ENCODE measurements at regions not wholly inside any gene's neighbourhood (a gene's known extent, or its start where the extent isn't known, plus 50 kb on each side); places are given as distances from the start of the nearest gene placed in this dataset.
A peak's percentile ranks its signal among the peaks of the same experiment; 100 is the strongest.

GRCh38 chr1:90494748-90495282 lies 222.3 kb downstream of the BARHL2 start:
- DNase-seq (ENCODE audit: low read depth), result no peak

- DNase-seq (ENCODE audit: low read depth), result peak; percentile 6
Observed at GRCh38 chr1:90488451-90488850, 228.7 kb downstream of the BARHL2 start.

- no peak for DNase-seq (ENCODE audit: low read depth)
Observed at GRCh38 chr1:90486996-90487395, 230.1 kb downstream of the BARHL2 start.

- no peak for DNase-seq (ENCODE audit: low read depth)
Observed at GRCh38 chr1:90486134-90486824, 230.8 kb downstream of the BARHL2 start.

GRCh38 chr1:90480271-90480835 lies 236.7 kb downstream of the BARHL2 start:
- DNase-seq (ENCODE audit: low read depth), result no peak

GRCh38 chr1:90476994-90477393 lies 240.1 kb downstream of the BARHL2 start:
- DNase-seq (ENCODE audit: low read depth), result no peak

- DNase-seq (ENCODE audit: low read depth), result no peak
Observed at GRCh38 chr1:90476411-90476810, 240.7 kb downstream of the BARHL2 start.

GRCh38 chr1:90475631-90476030 lies 241.5 kb downstream of the BARHL2 start:
- DNase-seq (ENCODE audit: low read depth), result no peak

- no peak for DNase-seq (ENCODE audit: low read depth)
Observed at GRCh38 chr1:90474731-90475130, 242.4 kb downstream of the BARHL2 start.

- DNase-seq (ENCODE audit: low read depth), result no peak
Observed at GRCh38 chr1:90474158-90474557, 242.9 kb downstream of the BARHL2 start.

- DNase-seq (ENCODE audit: low read depth), result no peak
Observed at GRCh38 chr1:90472775-90473174, 244.3 kb downstream of the BARHL2 start.

GRCh38 chr1:90459570-90459969 lies 257.5 kb downstream of the BARHL2 start:
- no peak for DNase-seq (ENCODE audit: low read depth)

- no peak for DNase-seq (ENCODE audit: low read depth)
Observed at GRCh38 chr1:90457985-90458384, 259.1 kb downstream of the BARHL2 start.

- DNase-seq (ENCODE audit: low read depth), result no peak
Observed at GRCh38 chr1:90452491-90452890, 264.6 kb downstream of the BARHL2 start.

GRCh38 chr1:90443354-90443753 lies 273.7 kb downstream of the BARHL2 start:
- no peak for DNase-seq (ENCODE audit: low read depth)

GRCh38 chr1:90435351-90435750 lies 281.8 kb downstream of the BARHL2 start:
- DNase-seq (ENCODE audit: low read depth), result no peak

- DNase-seq (ENCODE audit: low read depth), result no peak
Observed at GRCh38 chr1:90434460-90434859, 282.6 kb downstream of the BARHL2 start.

- peak; percentile 56 for DNase-seq (ENCODE audit: low read depth)
Observed at GRCh38 chr1:90417126-90417525, 300.0 kb downstream of the BARHL2 start.

GRCh38 chr1:90414201-90414600 lies 302.9 kb downstream of the BARHL2 start:
- no peak for DNase-seq (ENCODE audit: low read depth)

GRCh38 chr1:90413519-90413918 lies 303.6 kb downstream of the BARHL2 start:
- DNase-seq (ENCODE audit: low read depth), result no peak

- DNase-seq (ENCODE audit: low read depth), result no peak
Observed at GRCh38 chr1:90412563-90412962, 304.5 kb downstream of the BARHL2 start.

- no peak for DNase-seq (ENCODE audit: low read depth)
Observed at GRCh38 chr1:90411185-90411584, 305.9 kb downstream of the BARHL2 start.

GRCh38 chr1:90407737-90408136 lies 309.4 kb downstream of the BARHL2 start:
- DNase-seq (ENCODE audit: low read depth), result no peak

GRCh38 chr1:90405726-90406125 lies 311.4 kb downstream of the BARHL2 start:
- DNase-seq (ENCODE audit: low read depth), result no peak
